Spinal cord (tissue), 9 donors: ENCODE measurements at regions not wholly inside any gene's neighbourhood (a gene's known extent, or its start where the extent isn't known, plus 50 kb on each side); places are given as distances from the start of the nearest gene placed in this dataset.

ENCODE experiments used
- DNase-seq, 6 donors: peaks; one replicate each; pipeline versions ENCODE4 v3.0.0 to v3.0.0-alpha.2; 2013 to 2015; ENCODE audit warnings: low spot score in 6 of 6, low read depth in 4 of 6
- H3K27ac ChIP-seq: one replicate; pipeline ENCODE4 v1.5.1; 2013; ENCODE audit warnings: low read depth, low read length, control low read depth
- H3K27me3 ChIP-seq: one replicate; pipeline ENCODE4 v1.6.1; 2013; ENCODE audit warnings: low read length; ENCODE audit not compliant: control insufficient read depth, insufficient read depth
- H3K36me3 ChIP-seq: one replicate; pipeline ENCODE4 v1.6.1; 2013; ENCODE audit warnings: low read length; ENCODE audit not compliant: control insufficient read depth, insufficient read depth
- H3K4me1 ChIP-seq: one replicate; pipeline ENCODE4 v1.6.1; 2013; ENCODE audit warnings: low read length; ENCODE audit not compliant: control insufficient read depth, insufficient read depth
- H3K4me3 ChIP-seq: one replicate; pipeline ENCODE4 v1.5.1; 2013; ENCODE audit warnings: low read depth, low read length, control low read depth
- H3K9me3 ChIP-seq: one replicate; pipeline ENCODE4 v1.6.1; 2013; ENCODE audit warnings: low read length; ENCODE audit not compliant: control insufficient read depth, insufficient read depth
- WGBS: methylation state at CpG from one replicate; pipeline ENCODE4 v1.1.5; 2013; ENCODE audit warnings: missing lambda C conversion rate; ENCODE audit not compliant: insufficient coverage; 5-methylcytosine and 5-hydroxymethylcytosine counted together
- donor health status: healthy.

DNA sequence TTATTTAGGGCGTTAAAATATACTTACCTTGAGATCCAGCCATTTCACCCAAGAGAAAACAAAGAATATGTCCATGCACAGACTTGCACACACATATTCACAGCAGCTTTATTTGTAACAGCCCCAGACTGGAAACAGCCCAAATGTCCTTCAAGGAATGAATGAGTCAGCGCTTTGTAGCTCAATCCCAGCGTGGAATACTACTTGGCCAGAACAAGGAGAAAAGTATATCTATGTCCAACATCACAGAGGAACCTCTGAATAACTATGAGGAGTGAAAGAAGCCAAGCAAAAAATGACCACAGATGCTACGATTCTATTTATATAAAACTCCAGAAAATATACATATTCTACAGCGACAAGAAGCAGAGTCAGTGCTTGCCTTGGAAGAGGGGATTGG, 158.3 kb downstream of the ENGASE start:
- peaks cover 5% of the 10 kb centered on the region for H3K36me3 ChIP-seq
- no peaks in the 10 kb centered on the region for H3K9me3 ChIP-seq
- no peaks in the 10 kb centered on the region for H3K27me3 ChIP-seq
- no peak overlapping the region for H3K27ac ChIP-seq
- H3K4me3 ChIP-seq, result no peak overlapping the region
- no peaks in the 10 kb centered on the region for H3K4me1 ChIP-seq
- DNase-seq, result no peak
- 91% methylated on average over 1 of the region's 5 CpGs for WGBS

DNA sequence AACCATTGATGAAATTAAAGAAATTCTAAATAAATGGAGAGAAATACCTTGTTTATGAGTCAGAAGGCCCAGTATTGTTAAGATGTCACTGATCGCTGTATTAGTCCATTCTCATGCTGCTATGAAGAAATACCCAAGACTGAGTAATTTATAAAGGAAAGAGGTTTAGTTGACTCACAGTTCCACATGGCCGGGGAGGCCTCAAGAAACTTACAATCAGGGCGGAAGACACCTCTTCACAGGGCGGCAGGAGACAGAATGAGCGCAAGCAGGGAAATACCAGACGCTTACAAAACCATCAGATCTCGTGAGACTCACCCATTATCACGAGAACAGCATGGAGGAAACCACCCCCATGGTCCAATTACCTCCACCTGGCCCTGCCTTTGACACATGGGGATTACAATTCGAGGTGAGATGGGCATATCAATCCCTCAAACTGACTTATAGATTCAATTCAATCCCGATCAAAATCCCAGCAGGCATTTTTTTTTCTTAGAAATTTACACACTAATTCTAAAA, 157.2 kb downstream of the ENGASE start:
- Histone ChIP-seq H3K9me3 (no peaks in the 10 kb centered on the region), H3K27me3 (no peaks in the 10 kb centered on the region), H3K4me3 (no peak overlapping the region), H3K36me3 (peaks cover 8% of the 10 kb centered on the region), H3K4me1 (no peaks in the 10 kb centered on the region), H3K27ac (no peak overlapping the region)
- no peak for DNase-seq
- 80% methylated on average over 7 of the region's 10 CpGs for WGBS

DNA sequence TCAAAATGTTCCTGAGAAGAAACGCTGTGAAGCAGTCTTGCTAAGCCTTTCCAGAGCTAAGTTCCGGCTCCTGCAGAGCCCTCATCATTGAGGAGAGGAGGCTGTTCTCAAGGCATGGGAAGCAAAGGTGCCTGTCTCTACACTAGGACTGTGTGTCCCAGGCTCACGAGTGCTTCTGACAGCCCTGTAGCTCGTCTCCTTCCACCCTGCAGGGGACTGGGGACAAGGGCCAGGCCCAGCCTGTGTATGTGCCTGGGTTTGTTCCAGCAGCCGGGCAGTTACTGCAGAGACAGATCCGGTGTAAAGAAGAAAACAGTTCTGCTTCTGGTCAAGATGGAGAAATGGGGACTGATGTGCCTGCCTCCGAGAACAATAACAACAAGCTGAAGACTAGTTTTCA, 156.0 kb downstream of the ENGASE start:
- no peaks in the 10 kb centered on the region for H3K9me3 ChIP-seq
- H3K27me3 ChIP-seq, result no peaks in the 10 kb centered on the region
- H3K36me3 ChIP-seq, result peaks cover 8% of the 10 kb centered on the region
- WGBS, result 88% methylated on average over 6 of the region's 7 CpGs
- H3K4me3 ChIP-seq, result no peak overlapping the region
- no peak overlapping the region for H3K27ac ChIP-seq
- DNase-seq, result no peak
- no peaks in the 10 kb centered on the region for H3K4me1 ChIP-seq

DNA sequence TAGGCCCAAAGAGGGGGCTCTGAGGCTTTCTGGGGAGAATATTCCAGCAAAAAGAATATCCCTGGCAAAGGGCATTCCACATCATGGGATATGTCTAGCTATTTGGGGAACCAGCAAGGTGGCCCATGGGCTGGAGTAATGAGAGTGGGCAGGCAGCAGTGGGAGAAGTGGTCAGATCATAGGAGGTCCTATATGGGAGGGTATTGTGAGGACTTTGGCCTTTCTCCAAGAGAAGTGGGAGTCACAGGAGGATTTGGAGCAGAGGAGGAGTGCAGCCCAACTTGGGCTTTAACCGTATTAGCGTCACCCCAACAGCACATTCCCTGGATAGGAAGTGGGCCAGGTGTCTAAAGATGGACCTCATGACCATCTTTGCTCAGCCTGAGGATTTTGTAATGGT, 151.4 kb downstream of the ENGASE start:
- no CpG with 5 or more reads among the region's 2 CpGs for WGBS
- Histone ChIP-seq H3K27ac (no peak overlapping the region), H3K36me3 (peaks cover 2% of the 10 kb centered on the region), H3K27me3 (peaks cover under 1% of the 10 kb centered on the region), H3K4me1 (peaks cover 11% of the 10 kb centered on the region), H3K4me3 (no peak overlapping the region), H3K9me3 (no peaks in the 10 kb centered on the region)
- DNase-seq, result no peak

DNA sequence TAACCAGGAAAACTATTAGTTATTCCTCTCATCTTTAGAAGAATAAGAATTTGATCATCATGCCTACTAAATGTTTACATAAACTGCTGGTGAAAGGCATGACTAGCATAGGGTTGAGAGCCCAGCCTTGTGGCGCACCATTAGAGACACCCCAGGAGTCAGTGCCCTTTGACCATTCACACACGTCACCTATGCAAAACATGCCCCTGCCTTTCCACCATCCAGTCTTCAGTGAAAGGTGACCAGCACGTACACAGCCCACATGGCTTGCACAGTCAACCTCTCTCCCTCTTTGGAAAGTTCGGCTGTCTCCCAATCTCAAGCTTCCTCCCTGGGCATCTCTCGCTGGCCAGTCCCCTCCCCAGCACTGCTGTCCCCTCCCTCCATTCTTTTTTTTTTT, 150.3 kb downstream of the ENGASE start:
- H3K9me3 ChIP-seq, result no peaks in the 10 kb centered on the region
- H3K4me3 ChIP-seq, result no peak overlapping the region
- WGBS, result 83% methylated on average over 4 of the region's 5 CpGs
- peaks cover 8% of the 10 kb centered on the region for H3K27me3 ChIP-seq
- no peak overlapping the region for H3K27ac ChIP-seq
- peaks cover 2% of the 10 kb centered on the region for H3K36me3 ChIP-seq
- peaks cover 22% of the 10 kb centered on the region for H3K4me1 ChIP-seq
- no peak for DNase-seq

DNA sequence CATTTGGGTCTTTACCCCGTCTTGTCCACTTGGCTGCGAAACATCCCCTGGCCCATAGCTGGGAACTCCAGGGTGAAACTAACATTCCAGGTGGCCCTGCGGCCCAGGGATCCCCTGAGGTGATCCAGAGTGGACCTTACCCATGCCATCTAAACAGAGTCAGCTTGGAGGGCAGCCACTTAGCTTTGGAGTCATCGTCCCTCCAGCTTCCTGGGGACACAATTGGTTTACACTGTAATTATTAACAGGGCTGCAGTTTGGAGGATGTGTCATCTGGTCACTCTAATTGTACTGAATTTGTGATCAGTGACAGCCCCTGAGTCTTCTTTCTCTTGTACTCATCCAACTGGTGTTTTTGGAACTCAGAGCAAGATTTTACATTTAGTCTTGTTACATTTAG, 149.9 kb downstream of the ENGASE start:
- DNase-seq, result no peak
- no peak overlapping the region for H3K27ac ChIP-seq
- WGBS, result 74% methylated on average over 4 of the region's 4 CpGs
- peaks cover 22% of the 10 kb centered on the region for H3K4me1 ChIP-seq
- H3K4me3 ChIP-seq, result no peak overlapping the region
- H3K9me3 ChIP-seq, result no peaks in the 10 kb centered on the region
- H3K27me3 ChIP-seq, result peaks cover 8% of the 10 kb centered on the region
- H3K36me3 ChIP-seq, result peaks cover 2% of the 10 kb centered on the region

DNA sequence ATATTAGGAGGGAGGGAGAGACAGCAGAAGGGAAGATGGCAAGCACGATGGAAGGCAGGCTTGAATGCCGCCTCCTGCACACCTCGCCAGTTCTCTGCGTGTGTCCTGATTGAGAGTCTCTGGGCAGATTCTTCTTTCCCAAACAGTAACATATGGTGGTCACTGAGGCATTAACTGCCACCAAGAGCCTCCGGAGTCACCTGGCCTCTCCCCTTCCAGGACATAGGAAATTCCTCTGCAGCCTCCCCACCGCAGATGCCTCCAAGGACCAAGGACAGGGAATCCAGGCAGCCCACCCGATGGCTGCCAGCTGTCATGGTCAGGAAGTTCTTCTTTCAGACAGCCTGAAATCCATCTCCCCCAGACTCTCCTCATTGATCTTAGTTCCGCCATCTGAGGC, 149.3 kb downstream of the ENGASE start:
- Histone ChIP-seq H3K9me3 (no peaks in the 10 kb centered on the region), H3K4me1 (peaks cover 22% of the 10 kb centered on the region), H3K36me3 (peaks cover 2% of the 10 kb centered on the region), H3K27ac (no peak overlapping the region), H3K4me3 (no peak overlapping the region), H3K27me3 (peaks cover 8% of the 10 kb centered on the region)
- 68% methylated on average over 8 of the region's 8 CpGs for WGBS
- DNase-seq, result no peak

DNA sequence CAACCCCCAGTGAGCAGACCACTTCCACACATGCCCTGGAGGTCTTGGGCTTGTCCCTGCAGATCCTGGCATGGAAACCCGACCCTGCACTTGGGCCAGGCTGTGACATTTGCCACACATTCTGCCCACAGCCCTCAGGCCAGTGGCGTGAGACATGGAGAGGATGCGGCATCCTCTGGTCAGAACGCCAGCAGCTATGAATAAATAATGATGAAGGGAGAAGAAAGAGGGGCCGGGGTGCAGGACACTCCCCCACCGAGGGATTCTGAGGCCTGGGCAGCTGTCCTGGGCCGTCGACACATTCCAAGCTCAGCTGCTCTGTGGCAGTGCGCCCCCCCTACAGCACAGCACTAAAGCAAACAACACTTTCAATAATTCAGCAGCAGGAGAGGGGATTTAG, 148.8 kb downstream of the ENGASE start:
- no peaks in the 10 kb centered on the region for H3K9me3 ChIP-seq
- peaks cover 2% of the 10 kb centered on the region for H3K36me3 ChIP-seq
- WGBS, result 71% methylated on average over 4 of the region's 9 CpGs
- peaks cover 8% of the 10 kb centered on the region for H3K27me3 ChIP-seq
- peaks cover 22% of the 10 kb centered on the region for H3K4me1 ChIP-seq
- DNase-seq, result no peak
- H3K27ac ChIP-seq, result no peak overlapping the region
- H3K4me3 ChIP-seq, result no peak overlapping the region

DNA sequence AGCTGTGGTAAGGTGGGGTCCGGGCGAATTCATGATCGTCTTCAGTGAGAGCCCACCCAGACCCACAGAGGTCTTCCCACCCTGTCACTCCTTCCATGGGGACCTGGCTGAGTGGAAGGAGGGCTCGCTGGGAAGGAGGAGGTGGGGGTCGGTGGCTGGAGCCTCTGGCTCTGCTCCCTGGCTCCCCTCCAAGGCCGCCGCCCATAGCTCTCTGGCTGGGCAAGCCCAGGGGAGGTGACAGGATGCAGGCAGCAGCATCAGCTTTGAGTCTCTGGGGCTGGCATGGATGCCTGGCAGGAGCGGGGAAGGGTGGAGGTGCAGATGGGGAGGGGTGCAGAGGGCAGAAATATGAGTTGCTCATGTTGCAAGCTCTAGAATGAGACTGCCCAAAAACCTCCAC, 147.0 kb downstream of the ENGASE start:
- whole genome bisulfite sequencing, result 42% methylated on average over 4 of the region's 8 CpGs
- H3K9me3 ChIP-seq, result no peaks in the 10 kb centered on the region
- no peaks in the 10 kb centered on the region for H3K36me3 ChIP-seq
- no peak overlapping the region for H3K4me3 ChIP-seq
- no peak overlapping the region for H3K27ac ChIP-seq
- DNase-seq, result no peak
- H3K4me1 ChIP-seq, result peaks cover 22% of the 10 kb centered on the region
- peaks cover 8% of the 10 kb centered on the region for H3K27me3 ChIP-seq

DNA sequence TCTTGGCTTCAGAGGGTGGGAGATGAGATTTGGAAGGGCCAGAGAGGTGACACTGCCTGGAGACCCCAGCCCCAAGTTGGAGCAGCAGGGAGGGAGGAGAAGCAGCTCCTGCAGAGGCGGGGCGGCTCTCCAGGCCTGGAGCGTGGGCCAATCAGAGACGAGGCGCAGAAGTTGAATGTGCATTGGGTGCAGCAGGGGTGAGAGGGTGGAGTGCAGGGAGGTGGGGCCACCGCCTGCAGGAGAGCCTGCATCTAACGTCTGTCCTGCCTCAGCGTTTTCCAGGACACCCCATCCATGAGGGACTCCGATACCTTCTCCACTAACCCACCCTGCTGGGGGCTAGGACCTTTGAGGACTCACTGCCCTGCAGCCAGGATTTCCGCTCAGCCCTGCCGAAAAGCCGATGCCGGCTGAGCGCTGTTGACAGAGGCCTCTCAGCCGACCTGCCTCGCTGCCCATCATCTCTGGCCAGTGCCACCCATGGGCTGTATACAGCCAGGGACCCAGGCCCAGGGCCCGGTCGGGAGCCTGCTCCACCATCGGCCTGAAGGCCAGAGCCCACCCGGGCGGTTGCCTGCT, 146.2 kb downstream of the ENGASE start:
- 23% methylated on average over 16 of the region's 21 CpGs for WGBS
- Histone ChIP-seq H3K36me3 (peaks cover 3% of the 10 kb centered on the region), H3K27me3 (peaks cover 8% of the 10 kb centered on the region), H3K4me3 (no peak overlapping the region), H3K4me1 (peaks cover 23% of the 10 kb centered on the region), H3K9me3 (no peaks in the 10 kb centered on the region), H3K27ac (no peak overlapping the region)
- DNase-seq, result peak in 2 of 6 donors; percentile 36 to 59
